NCI-H2171 treated with DMSO at 0.1 percent for 48 hours (cell line): ENCODE measurements at regions not wholly inside any gene's neighbourhood (a gene's known extent, or its start where the extent isn't known, plus 50 kb on each side); places are given as distances from the start of the nearest gene placed in this dataset.

ENCODE experiments used
- DNase-seq: peaks from one replicate; lab custom pipeline; 2025; lab: John Stamatoyannopoulos, UW

GRCh38 chr7:50166997-50167965, 74.2 kb upstream of the ZPBP start:
- DNase-seq: no peak

GRCh38 chr7:50164559-50165170, 71.6 kb upstream of the ZPBP start:
- no peak for DNase-seq

- no peak for DNase-seq
Measured at GRCh38 chr7:50160206-50160605, 67.2 kb upstream of the ZPBP start.

GRCh38 chr7:50159154-50159553, 66.1 kb upstream of the ZPBP start:
- no peak for DNase-seq

GRCh38 chr7:50156706-50157105, 63.7 kb upstream of the ZPBP start:
- DNase-seq: no peak

- DNase-seq: no peak
Measured at GRCh38 chr7:50156163-50156562, 63.1 kb upstream of the ZPBP start.

- DNase-seq: no peak
Measured at GRCh38 chr7:50155755-50156154, 62.7 kb upstream of the ZPBP start.

GRCh38 chr7:50153995-50154394, 60.9 kb upstream of the ZPBP start:
- no peak for DNase-seq

- DNase-seq: no peak
Measured at GRCh38 chr7:50153148-50153547, 60.1 kb upstream of the ZPBP start.

GRCh38 chr7:50152486-50152885, 59.4 kb upstream of the ZPBP start:
- DNase-seq: no peak

GRCh38 chr7:50151661-50152060, 58.6 kb upstream of the ZPBP start:
- no peak for DNase-seq

GRCh38 chr7:50151001-50151400, 58.0 kb upstream of the ZPBP start:
- DNase-seq: no peak

- DNase-seq: no peak
Measured at GRCh38 chr7:50149369-50149768, 56.3 kb upstream of the ZPBP start.

GRCh38 chr7:50147951-50148808, 55.1 kb upstream of the ZPBP start:
- DNase-seq: no peak

GRCh38 chr7:50146692-50147091, 53.6 kb upstream of the ZPBP start:
- DNase-seq: no peak

- DNase-seq: no peak
Measured at GRCh38 chr7:50145801-50146338, 52.8 kb upstream of the ZPBP start.

GRCh38 chr7:50145226-50145625, 52.2 kb upstream of the ZPBP start:
- no peak for DNase-seq
